Esophagus squamous epithelium (tissue), 4 donors: ENCODE measurements at regions not wholly inside any gene's neighbourhood (a gene's known extent, or its start where the extent isn't known, plus 50 kb on each side); places are given as distances from the start of the nearest gene placed in this dataset.

Experiments
- POLR2A ChIP-seq, 4 donors: fragments of 450-650 bp; IDR thresholded peaks; one replicate each; pipeline ENCODE4 v1.6.1; 2017; ENCODE audit warnings: antibody characterized with exemption in 4 of 4, mild to moderate bottlenecking in 4 of 4, moderate library complexity in 3 of 4
- TF ChIP-seq, protein P1 (sequence below), 6 experiments: fragments of 450-650 bp in 4 of 6; fragments of 200-600 bp in 2 of 6; sonication (generic) in 2 of 6; IDR thresholded peaks; one replicate each; pipeline ENCODE4 v1.5.1; 2016 to 2019; ENCODE audit warnings: antibody characterized with exemption in 6 of 6, mild to moderate bottlenecking in 4 of 6, moderate library complexity in 4 of 6

DNA sequence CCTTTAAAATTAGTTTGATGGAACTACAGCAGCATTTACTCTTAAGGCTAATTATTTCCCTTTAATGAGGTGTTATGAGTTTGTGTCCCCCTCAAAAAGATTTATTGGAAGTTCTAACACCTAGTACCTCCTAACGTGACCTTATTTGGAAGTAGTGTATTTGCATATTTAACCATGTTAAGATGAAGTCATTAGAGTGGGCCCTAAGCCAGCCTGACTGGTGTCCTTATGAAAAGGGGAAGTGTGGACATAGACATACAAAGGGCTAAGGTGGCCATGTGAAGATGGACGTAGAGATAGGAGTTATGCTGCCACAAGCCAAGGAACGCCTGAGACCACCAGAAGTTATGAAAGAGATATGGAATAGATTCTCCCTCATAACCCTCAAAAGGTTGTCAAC is 985.4 kb upstream of the INTU start:
- no peak for TF ChIP-seq POLR2A (IDR thresholded peaks at IDR 0.05)
- TF ChIP-seq, protein P1, sequence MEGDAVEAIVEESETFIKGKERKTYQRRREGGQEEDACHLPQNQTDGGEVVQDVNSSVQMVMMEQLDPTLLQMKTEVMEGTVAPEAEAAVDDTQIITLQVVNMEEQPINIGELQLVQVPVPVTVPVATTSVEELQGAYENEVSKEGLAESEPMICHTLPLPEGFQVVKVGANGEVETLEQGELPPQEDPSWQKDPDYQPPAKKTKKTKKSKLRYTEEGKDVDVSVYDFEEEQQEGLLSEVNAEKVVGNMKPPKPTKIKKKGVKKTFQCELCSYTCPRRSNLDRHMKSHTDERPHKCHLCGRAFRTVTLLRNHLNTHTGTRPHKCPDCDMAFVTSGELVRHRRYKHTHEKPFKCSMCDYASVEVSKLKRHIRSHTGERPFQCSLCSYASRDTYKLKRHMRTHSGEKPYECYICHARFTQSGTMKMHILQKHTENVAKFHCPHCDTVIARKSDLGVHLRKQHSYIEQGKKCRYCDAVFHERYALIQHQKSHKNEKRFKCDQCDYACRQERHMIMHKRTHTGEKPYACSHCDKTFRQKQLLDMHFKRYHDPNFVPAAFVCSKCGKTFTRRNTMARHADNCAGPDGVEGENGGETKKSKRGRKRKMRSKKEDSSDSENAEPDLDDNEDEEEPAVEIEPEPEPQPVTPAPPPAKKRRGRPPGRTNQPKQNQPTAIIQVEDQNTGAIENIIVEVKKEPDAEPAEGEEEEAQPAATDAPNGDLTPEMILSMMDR (IDR thresholded peaks at IDR 0.05) = no peak
